ENCODE measurements at regions not wholly inside any gene's neighbourhood (a gene's known extent, or its start where the extent isn't known, plus 50 kb on each side); places are given as distances from the start of the nearest gene placed in this dataset.

- Mint-ChIP-seq H3K36me3 (no peaks in the 10 kb centered on the region), H3K27me3 (ENCODE audit: low read depth in 3 of 3) (peaks cover 0 to 2% (median 0%) of the 10 kb centered on the region in 3 donors), H3K4me3 (no peak overlapping the region), H3K9me3 (peaks cover 0 to 2% (median 0%) of the 10 kb centered on the region in 6 donors), H3K4me1 (no peaks in the 10 kb centered on the region), H3K27ac (no peak overlapping the region)
- DNase-seq: no peak
Measured at GRCh38 chr4:14371131-14371530, 631.1 kb upstream of the CPEB2 start.

GRCh38 chr4:14375816-14376215 is 626.5 kb upstream of the CPEB2 start:
- Mint-ChIP-seq H3K36me3 (no peaks in the 10 kb centered on the region), H3K4me3 (no peak overlapping the region), H3K4me1 (no peaks in the 10 kb centered on the region), H3K27me3 (ENCODE audit: low read depth in 3 of 3) (no peaks in the 10 kb centered on the region), H3K9me3 (peaks cover 0 to 2% (median 0%) of the 10 kb centered on the region in 6 donors), H3K27ac (no peak overlapping the region)
- no peak for DNase-seq

- H3K36me3 Mint-ChIP-seq: no peaks in the 10 kb centered on the region
- H3K9me3 Mint-ChIP-seq: peaks cover 0 to 2% (median 0%) of the 10 kb centered on the region in 6 donors
- H3K27me3 Mint-ChIP-seq (ENCODE audit: low read depth in 3 of 3): no peaks in the 10 kb centered on the region
- H3K27ac Mint-ChIP-seq: no peak overlapping the region
- peaks cover 0 to 10% of the 10 kb centered on the region in 2 donors for H3K4me1 Mint-ChIP-seq
- no peak for DNase-seq
- no peak overlapping the region for H3K4me3 Mint-ChIP-seq
Measured at GRCh38 chr4:14379183-14379582, 623.1 kb upstream of the CPEB2 start.

GRCh38 chr4:14383652-14384051 is 618.6 kb upstream of the CPEB2 start:
- no peak overlapping the region for H3K4me3 Mint-ChIP-seq
- H3K27ac Mint-ChIP-seq: no peak overlapping the region
- no peaks in the 10 kb centered on the region for H3K36me3 Mint-ChIP-seq
- H3K4me1 Mint-ChIP-seq: peaks cover 0 to 10% of the 10 kb centered on the region in 2 donors
- peak in 2 of 3 donors; percentile 2 to 15 for DNase-seq
- peaks cover 0 to 2% (median 0%) of the 10 kb centered on the region in 6 donors for H3K9me3 Mint-ChIP-seq
- H3K27me3 Mint-ChIP-seq (ENCODE audit: low read depth in 3 of 3): no peaks in the 10 kb centered on the region

GRCh38 chr4:14384824-14385223 is 617.5 kb upstream of the CPEB2 start:
- H3K4me3 Mint-ChIP-seq: no peak overlapping the region
- no peaks in the 10 kb centered on the region for H3K27me3 Mint-ChIP-seq (ENCODE audit: low read depth in 3 of 3)
- no peak for DNase-seq
- peaks cover 0 to 2% (median 0%) of the 10 kb centered on the region in 6 donors for H3K9me3 Mint-ChIP-seq
- peaks cover 0 to 10% of the 10 kb centered on the region in 2 donors for H3K4me1 Mint-ChIP-seq
- no peaks in the 10 kb centered on the region for H3K36me3 Mint-ChIP-seq
- H3K27ac Mint-ChIP-seq: no peak overlapping the region

- Mint-ChIP-seq H3K27ac (no peak overlapping the region), H3K9me3 (peaks cover 0 to 5% (median under 1%) of the 10 kb centered on the region in 6 donors), H3K27me3 (ENCODE audit: low read depth in 3 of 3) (no peaks in the 10 kb centered on the region), H3K4me1 (peaks cover 0 to 10% of the 10 kb centered on the region in 2 donors), H3K36me3 (no peaks in the 10 kb centered on the region), H3K4me3 (no peak overlapping the region)
- no peak for DNase-seq
Measured at GRCh38 chr4:14386196-14386595, 616.1 kb upstream of the CPEB2 start.

GRCh38 chr4:14387647-14388046 is 614.6 kb upstream of the CPEB2 start:
- H3K4me1 Mint-ChIP-seq: peaks cover 0 to 10% of the 10 kb centered on the region in 2 donors
- no peak overlapping the region for H3K4me3 Mint-ChIP-seq
- H3K27me3 Mint-ChIP-seq (ENCODE audit: low read depth in 3 of 3): no peaks in the 10 kb centered on the region
- no peak for DNase-seq
- H3K36me3 Mint-ChIP-seq: no peaks in the 10 kb centered on the region
- peaks cover 0 to 5% (median under 1%) of the 10 kb centered on the region in 6 donors for H3K9me3 Mint-ChIP-seq
- H3K27ac Mint-ChIP-seq: no peak overlapping the region

GRCh38 chr4:14392378-14392777 is 609.9 kb upstream of the CPEB2 start:
- H3K9me3 Mint-ChIP-seq: peaks cover 0 to 8% (median 0%) of the 10 kb centered on the region in 6 donors
- no peak overlapping the region for H3K27ac Mint-ChIP-seq
- no peak overlapping the region for H3K4me3 Mint-ChIP-seq
- no peaks in the 10 kb centered on the region for H3K36me3 Mint-ChIP-seq
- H3K4me1 Mint-ChIP-seq: no peaks in the 10 kb centered on the region
- peaks cover 0 to 2% (median 0%) of the 10 kb centered on the region in 3 donors for H3K27me3 Mint-ChIP-seq (ENCODE audit: low read depth in 3 of 3)
- DNase-seq: no peak

GRCh38 chr4:14396183-14396582 is 606.1 kb upstream of the CPEB2 start:
- H3K27me3 Mint-ChIP-seq (ENCODE audit: low read depth in 3 of 3): peaks cover 0 to 4% (median 4%) of the 10 kb centered on the region in 3 donors
- H3K4me1 Mint-ChIP-seq: no peaks in the 10 kb centered on the region
- H3K9me3 Mint-ChIP-seq: peaks cover 0 to 10% (median 3%) of the 10 kb centered on the region in 6 donors
- H3K27ac Mint-ChIP-seq: no peak overlapping the region
- DNase-seq: no peak
- no peak overlapping the region for H3K4me3 Mint-ChIP-seq
- no peaks in the 10 kb centered on the region for H3K36me3 Mint-ChIP-seq

GRCh38 chr4:14399848-14400247 is 602.4 kb upstream of the CPEB2 start:
- H3K27me3 Mint-ChIP-seq (ENCODE audit: low read depth in 3 of 3): peaks cover 0 to 4% (median 4%) of the 10 kb centered on the region in 3 donors
- H3K9me3 Mint-ChIP-seq: peaks cover 5 to 17% (median 9%) of the 10 kb centered on the region in 6 donors
- H3K36me3 Mint-ChIP-seq: peaks cover 0 to 3% (median 0%) of the 10 kb centered on the region in 3 donors
- no peak overlapping the region for H3K27ac Mint-ChIP-seq
- no peak overlapping the region for H3K4me3 Mint-ChIP-seq
- H3K4me1 Mint-ChIP-seq: no peaks in the 10 kb centered on the region
- no peak for DNase-seq

- Mint-ChIP-seq H3K4me3 (no peak overlapping the region), H3K27me3 (ENCODE audit: low read depth in 3 of 3) (peaks cover 0 to 4% (median 4%) of the 10 kb centered on the region in 3 donors), H3K36me3 (peaks cover 0 to 3% (median 0%) of the 10 kb centered on the region in 3 donors), H3K9me3 (peaks cover 5 to 17% (median 8%) of the 10 kb centered on the region in 6 donors), H3K27ac (no peak overlapping the region), H3K4me1 (no peaks in the 10 kb centered on the region)
- DNase-seq: no peak
Measured at GRCh38 chr4:14400307-14400706, 602.0 kb upstream of the CPEB2 start.

GRCh38 chr4:14403132-14403531 is 599.1 kb upstream of the CPEB2 start:
- Mint-ChIP-seq H3K4me3 (no peak overlapping the region), H3K9me3 (peaks cover 5 to 17% (median 9%) of the 10 kb centered on the region in 6 donors), H3K27ac (no peak overlapping the region), H3K27me3 (ENCODE audit: low read depth in 3 of 3) (peaks cover 0 to 7% (median 6%) of the 10 kb centered on the region in 3 donors), H3K36me3 (peaks cover 0 to 3% (median 0%) of the 10 kb centered on the region in 3 donors), H3K4me1 (no peaks in the 10 kb centered on the region)
- DNase-seq: no peak

- Mint-ChIP-seq H3K4me3 (no peak overlapping the region), H3K4me1 (no peaks in the 10 kb centered on the region), H3K27ac (no peak overlapping the region), H3K9me3 (peaks cover 2 to 14% (median 9%) of the 10 kb centered on the region in 6 donors), H3K27me3 (ENCODE audit: low read depth in 3 of 3) (peaks cover 0 to 4% (median 2%) of the 10 kb centered on the region in 3 donors), H3K36me3 (peaks cover 0 to 3% (median 0%) of the 10 kb centered on the region in 3 donors)
- no peak for DNase-seq
Measured at GRCh38 chr4:14404730-14405129, 597.6 kb upstream of the CPEB2 start.

GRCh38 chr4:14410516-14410915 is 591.8 kb upstream of the CPEB2 start:
- DNase-seq: no peak
- Mint-ChIP-seq H3K36me3 (no peaks in the 10 kb centered on the region), H3K4me1 (no peaks in the 10 kb centered on the region), H3K27me3 (ENCODE audit: low read depth in 3 of 3) (peaks cover 0 to 3% (median 2%) of the 10 kb centered on the region in 3 donors), H3K27ac (no peak overlapping the region), H3K4me3 (no peak overlapping the region), H3K9me3 (peaks cover 0 to 4% (median 0%) of the 10 kb centered on the region in 6 donors)

- Mint-ChIP-seq H3K9me3 (peaks cover 0 to 6% (median under 1%) of the 10 kb centered on the region in 6 donors), H3K27me3 (ENCODE audit: low read depth in 3 of 3) (peaks cover 0 to 2% (median 1%) of the 10 kb centered on the region in 3 donors)
Measured at GRCh38 chr4:14415146-14415545, 587.1 kb upstream of the CPEB2 start.

More at GRCh38 chr4:14415146-14415545, 587.1 kb upstream of the CPEB2 start:
- Mint-ChIP-seq H3K27ac (no peak overlapping the region), H3K4me3 (no peak overlapping the region), H3K36me3 (no peaks in the 10 kb centered on the region), H3K4me1 (no peaks in the 10 kb centered on the region)
- no peak for DNase-seq

Data from immature natural killer cell (primary cell).